Breast epithelium (tissue), 4 donors: ENCODE measurements at regions not wholly inside any gene's neighbourhood (a gene's known extent, or its start where the extent isn't known, plus 50 kb on each side); places are given as distances from the start of the nearest gene placed in this dataset.
A peak's percentile ranks its signal among the peaks of the same experiment; 100 is the strongest.
"Not testable (repeated sequence)": the region's sequence is repeated elsewhere in the genome, so short reads cannot be mapped to it uniquely, and the experiment has no call there.

Experiments used
- DNase-seq, 2 donors: peaks; one replicate each; pipeline ENCODE4 v3.0.0-alpha.2; 2019; ENCODE audit warnings: low spot score in 2 of 2
- H3K27ac ChIP-seq, 2 donors: fragments of 200-600 bp; sonication (generic) in 1 of 2; one replicate each; pipeline ENCODE4 v1.5.1; 2016 to 2019; ENCODE audit warnings: mild to moderate bottlenecking in 1 of 2
- H3K27me3 ChIP-seq, 2 donors: fragments of 200-600 bp; sonication (generic) in 1 of 2; one replicate each; pipeline versions ENCODE4 v1.5.1 to v1.6.0; 2017 to 2019; ENCODE audit warnings: control low read depth in 1 of 2, mild to moderate bottlenecking in 1 of 2
- H3K36me3 ChIP-seq: fragments of 200-600 bp; one replicate; pipeline ENCODE4 v1.5.1; 2019
- H3K4me1 ChIP-seq, 2 donors: fragments of 200-600 bp; sonication (generic); one replicate each; pipeline ENCODE4 v1.5.1; 2016 to 2019; ENCODE audit warnings: control low read depth in 1 of 2
- H3K4me3 ChIP-seq, 3 donors: fragments of 200-600 bp; sonication (generic); 1 replicate in 2 of 3; 2 replicates in 1 of 3; pipeline ENCODE4 v1.5.1; 2016 to 2019; ENCODE audit warnings: mild to moderate bottlenecking in 3 of 3, moderate library complexity in 2 of 3
- H3K9me3 ChIP-seq, 2 donors: fragments of 200-600 bp; sonication (generic) in 1 of 2; one replicate each; pipeline ENCODE4 v1.5.1; 2016 to 2019; ENCODE audit warnings: control low read depth in 1 of 2
- CTCF ChIP-seq, 3 donors: fragments of 450-650 bp; IDR thresholded peaks; one replicate each; pipeline ENCODE4 v1.5.1; 2016 to 2017; ENCODE audit warnings: antibody characterized with exemption in 3 of 3, mild to moderate bottlenecking in 3 of 3, moderate library complexity in 3 of 3
- POLR2A ChIP-seq: fragments of 450-650 bp; IDR thresholded peaks from one replicate; pipeline ENCODE4 v1.6.1; 2016; ENCODE audit warnings: antibody characterized with exemption, mild to moderate bottlenecking, moderate library complexity
- POLR2AphosphoS5 ChIP-seq, 3 donors: sonication (generic); formaldehyde crosslinking; IDR thresholded peaks; one replicate each; pipeline ENCODE4 v1.6.1; 2017; ENCODE audit warnings: antibody characterized with exemption in 3 of 3
- intact Hi-C: fragments of 100-400 bp; cut with DNase I; formaldehyde crosslinking; loops from one replicate; pipeline ENCODE4 v1.15.1; 2023; ENCODE audit warnings: low total_unique reads

DNA sequence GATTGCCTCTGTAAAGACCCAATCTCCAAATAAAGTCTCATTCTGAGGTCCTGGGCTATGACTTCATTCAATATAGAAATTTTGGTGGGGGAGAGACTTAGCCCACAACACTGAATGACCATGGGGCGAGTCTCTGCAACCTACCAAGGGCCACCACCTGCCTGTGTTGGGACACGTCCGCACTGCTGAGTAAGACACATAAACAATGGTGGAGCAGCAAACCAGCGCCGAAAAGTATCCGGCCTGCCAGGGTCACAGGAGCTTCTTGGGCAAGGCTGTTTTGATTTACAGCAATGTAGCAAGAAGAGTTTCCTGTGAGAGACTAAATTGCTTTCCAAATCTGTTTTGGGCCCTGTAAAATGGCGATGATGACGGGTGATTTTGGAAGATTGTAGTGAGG, 122.3 kb downstream of the SHANK2 start:
- intact Hi-C loops, result loop anchor here (5.0 kb wide), 1 partner anchor 177 kb away; no protein-coding TSS in a partner anchor
- H3K9me3 ChIP-seq, result no peaks in the 10 kb centered on the region
- TF ChIP-seq POLR2A (no peak), CTCF (IDR thresholded peaks at IDR 0.05) (no peak), POLR2AphosphoS5 (IDR thresholded peaks at IDR 0.05) (no peak)
- H3K4me1 ChIP-seq, result no peaks in the 10 kb centered on the region
- no peaks in the 10 kb centered on the region for H3K36me3 ChIP-seq
- no peak overlapping the region for H3K27ac ChIP-seq
- DNase-seq, result peak in 1 of 2 donors; percentile 19
- no peak overlapping the region for H3K4me3 ChIP-seq
- no peaks in the 10 kb centered on the region for H3K27me3 ChIP-seq

GRCh38 chr11:71129624-71130023, 122.8 kb downstream of the SHANK2 start:
- H3K4me1 ChIP-seq, result no peaks in the 10 kb centered on the region
- no peaks in the 10 kb centered on the region for H3K9me3 ChIP-seq
- intact Hi-C loops, result loop anchor here (5.0 kb wide), 1 partner anchor 178 kb away; no protein-coding TSS in a partner anchor
- no peak overlapping the region for H3K27ac ChIP-seq
- no peaks in the 10 kb centered on the region for H3K36me3 ChIP-seq
- TF ChIP-seq CTCF (IDR thresholded peaks at IDR 0.05) (no peak), POLR2AphosphoS5 (IDR thresholded peaks at IDR 0.05) (no peak)
- DNase-seq, result peak in 1 of 2 donors; percentile 35
- H3K4me3 ChIP-seq, result no peak overlapping the region
- H3K27me3 ChIP-seq, result no peaks in the 10 kb centered on the region

DNA sequence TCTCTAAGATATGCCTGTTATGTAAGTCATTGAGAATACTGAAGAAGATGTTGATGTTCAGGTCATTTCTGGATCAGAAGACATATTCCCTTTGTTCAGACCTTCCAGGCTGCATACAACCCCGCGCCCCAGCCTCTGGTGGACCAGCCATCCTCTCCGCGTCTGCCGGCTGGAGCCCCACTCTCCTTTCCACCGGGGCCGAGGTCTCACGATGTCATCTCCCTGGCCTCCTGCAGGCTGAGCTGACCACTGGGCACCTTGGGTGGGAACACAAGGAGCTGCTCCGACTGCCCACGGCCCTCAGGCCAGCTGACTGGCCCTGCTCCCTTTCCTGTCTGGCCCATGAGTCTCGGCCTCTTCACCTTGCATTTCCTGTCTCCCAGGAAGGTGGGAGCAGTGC, 124.6 kb downstream of the SHANK2 start:
- no peak overlapping the region for H3K4me3 ChIP-seq
- H3K9me3 ChIP-seq, result no peaks in the 10 kb centered on the region
- DNase-seq, result peak in 1 of 2 donors; percentile 39
- no peak overlapping the region for H3K27ac ChIP-seq
- no peaks in the 10 kb centered on the region for H3K27me3 ChIP-seq
- no peaks in the 10 kb centered on the region for H3K36me3 ChIP-seq
- intact Hi-C loops, result no loop called here
- no peak for TF ChIP-seq POLR2A
- TF ChIP-seq POLR2AphosphoS5 (IDR thresholded peaks at IDR 0.05), result no peak
- H3K4me1 ChIP-seq, result no peaks in the 10 kb centered on the region

DNA sequence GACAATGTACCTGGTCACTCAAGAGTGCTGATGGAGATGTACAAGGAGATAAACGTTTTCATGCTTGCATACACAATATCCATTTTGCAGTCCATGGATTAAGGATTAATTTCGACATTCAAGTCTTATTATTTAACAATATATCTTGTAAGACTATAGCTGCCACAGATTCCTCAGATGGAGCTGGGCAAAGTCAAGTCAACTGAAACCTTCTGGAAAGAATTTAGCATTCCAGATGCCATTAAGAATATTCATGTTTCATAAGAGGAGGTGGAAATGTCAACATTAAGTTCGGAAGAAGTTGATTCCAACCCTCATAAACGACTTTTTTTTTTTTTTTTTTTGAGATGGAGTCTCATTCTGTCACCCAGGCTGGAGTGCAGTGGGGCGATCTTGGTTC, 126.0 kb downstream of the SHANK2 start:
- H3K27ac ChIP-seq, H3K4me3 ChIP-seq, H3K4me1 ChIP-seq, H3K36me3 ChIP-seq, intact Hi-C loops, H3K9me3 ChIP-seq, DNase-seq, H3K27me3 ChIP-seq: not testable (repeated sequence)

GRCh38 chr11:71125150-71125549, 127.2 kb downstream of the SHANK2 start:
- no peak for DNase-seq
- H3K27ac ChIP-seq, result no peak overlapping the region

GRCh38 chr11:71124127-71124526, 128.2 kb downstream of the SHANK2 start:
- no peaks in the 10 kb centered on the region for H3K27me3 ChIP-seq
- no peaks in the 10 kb centered on the region for H3K36me3 ChIP-seq
- no peaks in the 10 kb centered on the region for H3K4me1 ChIP-seq
- intact Hi-C loops, result no loop called here
- DNase-seq, result no peak
- no peak overlapping the region for H3K27ac ChIP-seq
- H3K4me3 ChIP-seq, result no peak overlapping the region
- TF ChIP-seq CTCF (IDR thresholded peaks at IDR 0.05), result no peak
- TF ChIP-seq POLR2AphosphoS5 (IDR thresholded peaks at IDR 0.05), result no peak
- no peak for TF ChIP-seq POLR2A
- H3K9me3 ChIP-seq, result no peaks in the 10 kb centered on the region

More at GRCh38 chr11:71125150-71125549, 127.2 kb downstream of the SHANK2 start:
- Histone ChIP-seq H3K4me3 (no peak overlapping the region), H3K9me3 (no peaks in the 10 kb centered on the region), H3K4me1 (no peaks in the 10 kb centered on the region), H3K27me3 (no peaks in the 10 kb centered on the region), H3K36me3 (no peaks in the 10 kb centered on the region)
- intact Hi-C loops, result no loop called here
- no peak for TF ChIP-seq POLR2AphosphoS5 (IDR thresholded peaks at IDR 0.05)
- no peak for TF ChIP-seq POLR2A
- TF ChIP-seq CTCF (IDR thresholded peaks at IDR 0.05), result no peak
